KMS-11 (cell line): ENCODE measurements at regions not wholly inside any gene's neighbourhood (a gene's known extent, or its start where the extent isn't known, plus 50 kb on each side); places are given as distances from the start of the nearest gene placed in this dataset.

ENCODE experiments used
- H2AFZ ChIP-seq: fragments of 200-600 bp; sonication (generic); 2 replicates; pipeline ENCODE4 v1.6.1; 2016; ENCODE audit warnings: antibody characterized with exemption, mixed run types, low read depth
- H3K27ac ChIP-seq: fragments of 200-600 bp; sonication (generic); 2 replicates; pipeline ENCODE4 v1.6.1; 2016; ENCODE audit warnings: mild to moderate bottlenecking, mixed run types
- H3K27me3 ChIP-seq: fragments of 200-600 bp; sonication (generic); 2 replicates; pipeline ENCODE4 v1.6.1; 2017; ENCODE audit warnings: mild to moderate bottlenecking, low read depth, mixed run types, moderate library complexity; ENCODE audit not compliant: insufficient read depth
- H3K36me3 ChIP-seq: fragments of 200-600 bp; sonication (generic); 2 replicates; pipeline ENCODE4 v1.6.1; 2017; ENCODE audit warnings: mild to moderate bottlenecking, mixed run types; ENCODE audit not compliant: insufficient read depth
- H3K4me1 ChIP-seq: fragments of 200-600 bp; sonication (generic); 2 replicates; pipeline ENCODE4 v1.6.1; 2016; ENCODE audit warnings: mild to moderate bottlenecking, low read depth, mixed run types; ENCODE audit not compliant: poor library complexity, severe bottlenecking
- H3K4me2 ChIP-seq: fragments of 200-600 bp; sonication (generic); 2 replicates; pipeline ENCODE4 v1.7.0; 2016; ENCODE audit warnings: mild to moderate bottlenecking, mixed run types
- H3K4me3 ChIP-seq: fragments of 200-600 bp; sonication (generic); IDR thresholded peaks from 2 replicates; pipeline ENCODE4 v1.6.1; 2017; ENCODE audit warnings: low read depth, low read length, mixed read lengths; ENCODE audit not compliant: insufficient read depth
- H3K79me2 ChIP-seq: fragments of 200-600 bp; sonication (generic); 2 replicates; pipeline ENCODE4 v1.6.1; 2016; ENCODE audit warnings: low read depth, mixed run types; ENCODE audit not compliant: insufficient read depth
- H3K9ac ChIP-seq: fragments of 200-600 bp; sonication (generic); 2 replicates; pipeline ENCODE4 v1.6.1; 2016; ENCODE audit warnings: mild to moderate bottlenecking, mixed run types
- H4K20me1 ChIP-seq: fragments of 200-600 bp; sonication (generic); 2 replicates; pipeline ENCODE4 v1.6.1; 2016; ENCODE audit warnings: mild to moderate bottlenecking, mixed run types; ENCODE audit not compliant: insufficient read depth
- TF ChIP-seq, protein P1 (sequence below): fragments of 200-600 bp; sonication (generic); conservative IDR thresholded peaks from 2 replicates; pipeline ENCODE4 v1.6.1; 2017; ENCODE audit warnings: low read depth, mild to moderate bottlenecking, antibody characterized with exemption, low read length, moderate library complexity, mixed read lengths

DNA sequence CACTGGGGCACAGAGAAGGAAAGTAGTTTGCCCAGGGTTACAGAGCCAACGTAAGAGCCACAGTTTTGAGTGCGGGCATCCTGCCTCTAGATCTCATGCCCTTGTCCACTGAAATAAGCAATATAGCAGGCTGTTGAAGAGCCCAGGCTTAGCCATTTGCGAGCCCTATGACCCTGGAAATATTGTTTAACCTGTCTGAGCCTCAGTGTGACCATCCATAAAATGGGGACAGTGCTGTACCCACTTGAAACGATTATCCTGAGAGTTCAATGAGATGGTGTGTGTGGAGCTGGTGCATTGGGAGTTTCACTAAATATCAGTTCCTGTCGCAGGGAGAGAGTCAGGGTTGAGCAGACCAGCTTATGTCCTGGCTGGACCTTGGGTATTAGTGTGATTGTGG is 173.1 kb upstream of the KCNG1 start:
- Histone ChIP-seq H3K4me3 (no peak overlapping the region), H2AFZ (no peak overlapping the region), H3K27me3 (no peaks in the 10 kb centered on the region), H4K20me1 (no peaks in the 10 kb centered on the region), H3K4me2 (no peak overlapping the region), H3K79me2 (no peaks in the 10 kb centered on the region), H3K27ac (no peak overlapping the region), H3K9ac (no peak overlapping the region), H3K4me1 (no peaks in the 10 kb centered on the region), H3K36me3 (no peaks in the 10 kb centered on the region)
- TF ChIP-seq, protein P1, sequence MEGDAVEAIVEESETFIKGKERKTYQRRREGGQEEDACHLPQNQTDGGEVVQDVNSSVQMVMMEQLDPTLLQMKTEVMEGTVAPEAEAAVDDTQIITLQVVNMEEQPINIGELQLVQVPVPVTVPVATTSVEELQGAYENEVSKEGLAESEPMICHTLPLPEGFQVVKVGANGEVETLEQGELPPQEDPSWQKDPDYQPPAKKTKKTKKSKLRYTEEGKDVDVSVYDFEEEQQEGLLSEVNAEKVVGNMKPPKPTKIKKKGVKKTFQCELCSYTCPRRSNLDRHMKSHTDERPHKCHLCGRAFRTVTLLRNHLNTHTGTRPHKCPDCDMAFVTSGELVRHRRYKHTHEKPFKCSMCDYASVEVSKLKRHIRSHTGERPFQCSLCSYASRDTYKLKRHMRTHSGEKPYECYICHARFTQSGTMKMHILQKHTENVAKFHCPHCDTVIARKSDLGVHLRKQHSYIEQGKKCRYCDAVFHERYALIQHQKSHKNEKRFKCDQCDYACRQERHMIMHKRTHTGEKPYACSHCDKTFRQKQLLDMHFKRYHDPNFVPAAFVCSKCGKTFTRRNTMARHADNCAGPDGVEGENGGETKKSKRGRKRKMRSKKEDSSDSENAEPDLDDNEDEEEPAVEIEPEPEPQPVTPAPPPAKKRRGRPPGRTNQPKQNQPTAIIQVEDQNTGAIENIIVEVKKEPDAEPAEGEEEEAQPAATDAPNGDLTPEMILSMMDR: no peak

DNA sequence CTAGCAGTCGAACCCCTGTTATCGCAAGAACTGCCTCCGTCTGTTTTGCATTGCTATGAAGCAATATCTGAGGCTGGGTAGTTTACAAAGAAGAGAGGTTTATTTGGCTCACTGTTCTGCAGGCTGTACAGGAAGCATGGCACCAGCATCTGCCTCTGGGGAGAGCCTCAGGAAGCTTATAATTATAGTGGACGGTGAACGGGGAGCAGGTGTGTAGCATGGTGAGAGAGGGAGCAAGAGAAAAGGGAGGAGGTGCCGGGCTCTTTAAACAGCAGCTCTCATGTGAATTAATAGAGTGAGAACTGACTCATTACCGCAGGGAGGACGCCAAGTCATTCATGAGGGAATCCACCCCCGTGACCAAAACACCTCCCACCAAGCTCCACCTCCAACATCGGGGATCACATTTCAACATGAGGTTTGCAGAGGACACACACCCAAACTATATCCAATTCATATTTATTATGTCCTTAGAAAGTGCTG is 172.6 kb upstream of the KCNG1 start:
- no peak overlapping the region for H2AFZ ChIP-seq
- H3K79me2 ChIP-seq: no peaks in the 10 kb centered on the region

DNA sequence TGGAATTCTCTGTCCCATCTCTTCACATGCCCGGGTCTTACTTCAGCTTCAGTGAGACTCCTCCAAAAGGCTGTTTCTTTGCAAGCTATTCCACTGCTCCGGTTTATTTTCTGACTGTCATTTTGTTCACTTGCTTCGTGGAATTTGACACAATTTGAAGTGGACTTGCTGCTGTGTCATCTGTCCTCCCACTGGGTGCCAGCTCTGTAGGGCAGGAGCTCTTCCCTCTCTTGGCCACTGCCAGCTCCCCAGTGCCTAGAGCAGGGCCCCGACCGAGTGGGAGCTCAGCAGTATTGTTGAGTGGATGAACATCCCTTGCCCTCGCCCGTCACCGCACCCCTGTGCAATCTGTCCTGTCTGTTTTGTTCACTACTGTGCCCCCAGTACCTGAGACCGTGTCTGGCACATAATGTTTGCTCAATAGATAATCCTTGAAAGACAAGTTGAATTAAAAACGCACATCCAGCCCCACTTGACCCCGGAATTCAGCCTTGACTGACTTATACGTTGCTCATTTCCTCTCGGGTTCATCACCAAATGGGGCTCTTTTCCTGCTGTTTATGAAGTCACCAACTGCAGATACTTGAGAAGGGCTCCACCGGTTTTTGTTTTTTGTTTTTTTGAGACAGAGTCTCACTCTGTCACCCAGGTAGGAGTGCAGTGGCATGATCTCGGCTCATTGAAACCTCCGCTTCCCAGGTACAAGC is 170.3 kb upstream of the KCNG1 start:
- H3K79me2 ChIP-seq: no peaks in the 10 kb centered on the region
- no peak overlapping the region for H3K4me2 ChIP-seq
- no peak overlapping the region for H2AFZ ChIP-seq
- H3K9ac ChIP-seq: no peak overlapping the region
- no peak overlapping the region for H3K4me3 ChIP-seq
- no peaks in the 10 kb centered on the region for H3K27me3 ChIP-seq
- no peaks in the 10 kb centered on the region for H4K20me1 ChIP-seq
- no peaks in the 10 kb centered on the region for H3K36me3 ChIP-seq
- H3K4me1 ChIP-seq: no peaks in the 10 kb centered on the region
- H3K27ac ChIP-seq: no peak overlapping the region
- TF ChIP-seq, protein P1: no peak

More for the DNA sequence above, 172.6 kb upstream of the KCNG1 start:
- Histone ChIP-seq H4K20me1 (no peaks in the 10 kb centered on the region), H3K4me1 (no peaks in the 10 kb centered on the region), H3K27ac (no peak overlapping the region), H3K4me3 (no peak overlapping the region), H3K9ac (no peak overlapping the region), H3K27me3 (no peaks in the 10 kb centered on the region), H3K4me2 (no peak overlapping the region), H3K36me3 (no peaks in the 10 kb centered on the region)
- TF ChIP-seq, protein P1: no peak

DNA sequence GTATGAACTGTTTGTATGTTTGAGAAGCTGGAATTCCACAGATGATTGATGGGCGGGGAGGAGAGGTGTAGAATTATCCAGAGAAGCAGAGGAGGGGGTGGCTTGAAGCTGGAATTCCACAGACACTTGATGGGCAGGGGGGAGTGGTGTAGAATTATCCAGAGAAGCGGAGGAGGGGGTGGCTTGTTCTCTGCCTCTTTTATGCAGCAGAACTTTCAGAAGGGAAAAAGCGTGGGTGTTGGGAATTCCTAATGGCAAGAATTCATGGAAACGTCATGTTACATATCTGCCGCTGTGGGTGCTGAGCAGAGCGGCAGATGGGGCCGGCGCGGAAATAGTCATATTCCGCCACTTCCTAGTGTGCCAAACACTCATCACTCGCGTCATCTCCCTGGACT is 167.9 kb upstream of the KCNG1 start:
- Histone ChIP-seq H2AFZ (no peak overlapping the region), H4K20me1 (no peaks in the 10 kb centered on the region), H3K4me3 (no peak overlapping the region), H3K4me1 (no peaks in the 10 kb centered on the region), H3K36me3 (no peaks in the 10 kb centered on the region), H3K79me2 (no peaks in the 10 kb centered on the region), H3K9ac (no peak overlapping the region), H3K27me3 (no peaks in the 10 kb centered on the region), H3K27ac (no peak overlapping the region), H3K4me2 (no peak overlapping the region)
- TF ChIP-seq, protein P1: no peak
